GM10248 (cell line): ENCODE measurements at regions not wholly inside any gene's neighbourhood (a gene's known extent, or its start where the extent isn't known, plus 50 kb on each side); places are given as distances from the start of the nearest gene placed in this dataset.

ENCODE experiments used
- CTCF ChIA-PET: fragments of 300-600 bp; sonication (Branson Sonifier 250); formaldehyde crosslinking; extraction: SDS; loops from one replicate; lab custom pipeline; 2021; ENCODE audit warnings: antibody characterized with exemption; lab: Yijun Ruan, JAX
- POLR2A ChIA-PET: fragments of 350-650 bp; sonication (Branson Sonifier 250); formaldehyde crosslinking; extraction: SDS; loops from one replicate; lab custom pipeline; 2020; ENCODE audit warnings: antibody characterized with exemption; lab: Yijun Ruan, JAX
- DNase-seq: peaks from one replicate; pipeline ENCODE4 v3.0.0; 2012; ENCODE audit errors: extremely low spot score
- TF ChIP-seq, protein P1 (sequence below): IDR thresholded peaks from 2 replicates; pipeline ENCODE4 v1.5.1; 2012; ENCODE audit warnings: mild to moderate bottlenecking, low read depth; ENCODE audit errors: extremely low read depth, missing control alignments, control extremely low read depth

- CTCF ChIA-PET = interaction anchor here (3.4 kb wide), 1 partner anchor 8 kb away, joined by 17 read pairs; no protein-coding TSS in a partner anchor
- POLR2A ChIA-PET = no interaction called here
- TF ChIP-seq, protein P1, sequence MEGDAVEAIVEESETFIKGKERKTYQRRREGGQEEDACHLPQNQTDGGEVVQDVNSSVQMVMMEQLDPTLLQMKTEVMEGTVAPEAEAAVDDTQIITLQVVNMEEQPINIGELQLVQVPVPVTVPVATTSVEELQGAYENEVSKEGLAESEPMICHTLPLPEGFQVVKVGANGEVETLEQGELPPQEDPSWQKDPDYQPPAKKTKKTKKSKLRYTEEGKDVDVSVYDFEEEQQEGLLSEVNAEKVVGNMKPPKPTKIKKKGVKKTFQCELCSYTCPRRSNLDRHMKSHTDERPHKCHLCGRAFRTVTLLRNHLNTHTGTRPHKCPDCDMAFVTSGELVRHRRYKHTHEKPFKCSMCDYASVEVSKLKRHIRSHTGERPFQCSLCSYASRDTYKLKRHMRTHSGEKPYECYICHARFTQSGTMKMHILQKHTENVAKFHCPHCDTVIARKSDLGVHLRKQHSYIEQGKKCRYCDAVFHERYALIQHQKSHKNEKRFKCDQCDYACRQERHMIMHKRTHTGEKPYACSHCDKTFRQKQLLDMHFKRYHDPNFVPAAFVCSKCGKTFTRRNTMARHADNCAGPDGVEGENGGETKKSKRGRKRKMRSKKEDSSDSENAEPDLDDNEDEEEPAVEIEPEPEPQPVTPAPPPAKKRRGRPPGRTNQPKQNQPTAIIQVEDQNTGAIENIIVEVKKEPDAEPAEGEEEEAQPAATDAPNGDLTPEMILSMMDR = no peak
- DNase-seq = no peak
Observed at GRCh38 chr4:85092943-85093342, 126.5 kb upstream of the WDFY3 start.

GRCh38 chr4:85094735-85095134, 128.2 kb upstream of the WDFY3 start:
- DNase-seq = no peak
- TF ChIP-seq, protein P1 = no peak
- POLR2A ChIA-PET = no interaction called here
- CTCF ChIA-PET = interaction anchor here (3.4 kb wide), 1 partner anchor 10 kb away, joined by 17 read pairs; no protein-coding TSS in a partner anchor

- ChIA-PET POLR2A (no interaction called here), CTCF (no interaction called here)
- TF ChIP-seq, protein P1 = no peak
- no peak for DNase-seq
Observed at GRCh38 chr4:85102606-85103005, 136.1 kb upstream of the WDFY3 start.

DNA sequence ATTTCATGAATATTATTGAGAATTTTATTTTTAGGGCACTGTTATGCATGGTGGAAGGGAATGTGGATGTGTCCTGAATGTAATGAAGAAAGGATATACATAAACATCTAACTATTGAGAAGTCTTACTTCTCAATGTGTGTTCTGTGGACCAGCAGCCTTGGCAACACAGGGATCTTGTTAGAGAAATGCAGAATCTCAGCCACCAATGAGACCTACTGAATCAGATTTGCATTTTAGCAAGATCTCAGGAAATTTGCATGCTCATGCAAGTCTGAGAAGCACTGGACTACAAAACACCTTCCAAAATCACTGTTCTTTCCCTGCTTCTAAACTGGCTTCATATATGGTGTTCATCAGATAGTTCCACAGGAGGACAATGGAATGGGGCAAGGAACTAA, 139.7 kb upstream of the WDFY3 start:
- POLR2A ChIA-PET = no interaction called here
- CTCF ChIA-PET = interaction anchor here (1.3 to 2.1 kb wide), 2 partner anchors 10 to 22 kb away, joined by 4 to 13 read pairs; no protein-coding TSS in a partner anchor
- TF ChIP-seq, protein P1 = no peak

GRCh38 chr4:85106805-85107336, 140.4 kb upstream of the WDFY3 start:
- ChIA-PET CTCF (interaction anchor here (1.1 to 2.1 kb wide), 2 partner anchors 15 to 22 kb away, joined by 5 to 13 read pairs; no protein-coding TSS in a partner anchor), POLR2A (no interaction called here)
- TF ChIP-seq, protein P1 = no peak
- no peak for DNase-seq

More for the DNA sequence above, 139.7 kb upstream of the WDFY3 start:
- DNase-seq = no peak

DNA sequence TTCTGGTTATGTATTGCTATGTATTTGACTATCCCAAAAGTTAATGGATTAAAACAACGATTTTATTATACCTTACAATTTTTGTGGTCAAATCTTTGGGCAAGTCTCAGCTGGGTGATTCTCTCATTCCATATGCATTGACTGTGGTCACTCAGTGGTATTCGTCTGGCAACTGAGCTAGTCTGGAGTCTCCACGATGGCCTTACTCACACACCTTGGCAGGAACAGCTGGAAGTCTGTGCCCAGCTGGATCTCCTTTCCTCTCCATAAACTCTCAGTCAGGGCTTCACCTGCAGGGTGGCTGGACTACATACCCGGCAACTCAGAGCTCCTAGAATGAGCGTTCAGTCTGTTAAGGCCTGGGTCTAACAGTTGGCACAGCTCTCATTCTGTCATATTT, 141.1 kb upstream of the WDFY3 start:
- ChIA-PET CTCF (interaction anchor here (1.1 to 2.1 kb wide), 2 partner anchors 15 to 23 kb away, joined by 5 to 13 read pairs; no protein-coding TSS in a partner anchor), POLR2A (no interaction called here)
- TF ChIP-seq, protein P1 = no peak
- no peak for DNase-seq

DNA sequence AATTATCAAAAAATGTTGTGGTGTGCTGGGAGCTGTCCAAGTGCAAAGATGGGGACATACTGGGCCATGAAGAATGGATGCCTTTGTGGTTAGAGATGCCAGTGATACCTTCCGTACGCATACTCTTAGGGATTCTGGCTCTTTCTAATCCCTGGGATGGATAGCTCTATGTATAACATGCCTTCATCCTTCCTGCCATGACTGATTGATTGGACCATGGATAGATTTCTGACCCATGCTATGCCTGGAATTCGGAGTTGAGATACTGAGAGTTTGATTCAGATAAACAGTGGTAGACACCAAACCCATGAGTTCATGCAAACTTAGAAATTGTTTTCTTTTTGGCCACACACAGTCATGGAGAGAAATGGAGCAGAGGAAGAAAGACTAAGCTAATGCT, 147.2 kb upstream of the WDFY3 start:
- TF ChIP-seq, protein P1 = no peak
- DNase-seq = no peak
- ChIA-PET POLR2A (no interaction called here), CTCF (interaction anchor here (1.7 kb wide), 1 partner anchor 14 kb away, joined by 4 read pairs; no protein-coding TSS in a partner anchor)
